ENCODE measurements at regions not wholly inside any gene's neighbourhood (a gene's known extent, or its start where the extent isn't known, plus 50 kb on each side); places are given as distances from the start of the nearest gene placed in this dataset.

DNA sequence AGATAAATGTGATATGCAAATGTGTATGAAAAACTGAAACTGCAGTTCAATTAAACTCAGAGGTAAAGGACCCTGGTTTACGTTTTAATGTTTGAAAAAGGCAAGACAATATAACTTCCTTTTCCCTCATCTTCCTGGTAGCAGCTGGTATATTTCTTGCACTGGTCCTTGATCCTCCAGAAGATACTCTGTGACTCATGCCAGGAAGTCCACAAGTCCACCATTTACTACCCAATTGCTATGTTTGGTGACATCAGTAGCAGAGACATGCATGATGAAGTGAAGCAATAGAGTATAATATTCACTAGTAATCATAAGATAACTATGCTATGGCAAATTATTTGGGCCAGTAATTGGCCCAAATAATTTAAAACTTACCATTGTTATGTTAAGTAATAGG lies 774.5 kb upstream of the NEGR1 start (continued):
- TF ChIP-seq, protein P1, sequence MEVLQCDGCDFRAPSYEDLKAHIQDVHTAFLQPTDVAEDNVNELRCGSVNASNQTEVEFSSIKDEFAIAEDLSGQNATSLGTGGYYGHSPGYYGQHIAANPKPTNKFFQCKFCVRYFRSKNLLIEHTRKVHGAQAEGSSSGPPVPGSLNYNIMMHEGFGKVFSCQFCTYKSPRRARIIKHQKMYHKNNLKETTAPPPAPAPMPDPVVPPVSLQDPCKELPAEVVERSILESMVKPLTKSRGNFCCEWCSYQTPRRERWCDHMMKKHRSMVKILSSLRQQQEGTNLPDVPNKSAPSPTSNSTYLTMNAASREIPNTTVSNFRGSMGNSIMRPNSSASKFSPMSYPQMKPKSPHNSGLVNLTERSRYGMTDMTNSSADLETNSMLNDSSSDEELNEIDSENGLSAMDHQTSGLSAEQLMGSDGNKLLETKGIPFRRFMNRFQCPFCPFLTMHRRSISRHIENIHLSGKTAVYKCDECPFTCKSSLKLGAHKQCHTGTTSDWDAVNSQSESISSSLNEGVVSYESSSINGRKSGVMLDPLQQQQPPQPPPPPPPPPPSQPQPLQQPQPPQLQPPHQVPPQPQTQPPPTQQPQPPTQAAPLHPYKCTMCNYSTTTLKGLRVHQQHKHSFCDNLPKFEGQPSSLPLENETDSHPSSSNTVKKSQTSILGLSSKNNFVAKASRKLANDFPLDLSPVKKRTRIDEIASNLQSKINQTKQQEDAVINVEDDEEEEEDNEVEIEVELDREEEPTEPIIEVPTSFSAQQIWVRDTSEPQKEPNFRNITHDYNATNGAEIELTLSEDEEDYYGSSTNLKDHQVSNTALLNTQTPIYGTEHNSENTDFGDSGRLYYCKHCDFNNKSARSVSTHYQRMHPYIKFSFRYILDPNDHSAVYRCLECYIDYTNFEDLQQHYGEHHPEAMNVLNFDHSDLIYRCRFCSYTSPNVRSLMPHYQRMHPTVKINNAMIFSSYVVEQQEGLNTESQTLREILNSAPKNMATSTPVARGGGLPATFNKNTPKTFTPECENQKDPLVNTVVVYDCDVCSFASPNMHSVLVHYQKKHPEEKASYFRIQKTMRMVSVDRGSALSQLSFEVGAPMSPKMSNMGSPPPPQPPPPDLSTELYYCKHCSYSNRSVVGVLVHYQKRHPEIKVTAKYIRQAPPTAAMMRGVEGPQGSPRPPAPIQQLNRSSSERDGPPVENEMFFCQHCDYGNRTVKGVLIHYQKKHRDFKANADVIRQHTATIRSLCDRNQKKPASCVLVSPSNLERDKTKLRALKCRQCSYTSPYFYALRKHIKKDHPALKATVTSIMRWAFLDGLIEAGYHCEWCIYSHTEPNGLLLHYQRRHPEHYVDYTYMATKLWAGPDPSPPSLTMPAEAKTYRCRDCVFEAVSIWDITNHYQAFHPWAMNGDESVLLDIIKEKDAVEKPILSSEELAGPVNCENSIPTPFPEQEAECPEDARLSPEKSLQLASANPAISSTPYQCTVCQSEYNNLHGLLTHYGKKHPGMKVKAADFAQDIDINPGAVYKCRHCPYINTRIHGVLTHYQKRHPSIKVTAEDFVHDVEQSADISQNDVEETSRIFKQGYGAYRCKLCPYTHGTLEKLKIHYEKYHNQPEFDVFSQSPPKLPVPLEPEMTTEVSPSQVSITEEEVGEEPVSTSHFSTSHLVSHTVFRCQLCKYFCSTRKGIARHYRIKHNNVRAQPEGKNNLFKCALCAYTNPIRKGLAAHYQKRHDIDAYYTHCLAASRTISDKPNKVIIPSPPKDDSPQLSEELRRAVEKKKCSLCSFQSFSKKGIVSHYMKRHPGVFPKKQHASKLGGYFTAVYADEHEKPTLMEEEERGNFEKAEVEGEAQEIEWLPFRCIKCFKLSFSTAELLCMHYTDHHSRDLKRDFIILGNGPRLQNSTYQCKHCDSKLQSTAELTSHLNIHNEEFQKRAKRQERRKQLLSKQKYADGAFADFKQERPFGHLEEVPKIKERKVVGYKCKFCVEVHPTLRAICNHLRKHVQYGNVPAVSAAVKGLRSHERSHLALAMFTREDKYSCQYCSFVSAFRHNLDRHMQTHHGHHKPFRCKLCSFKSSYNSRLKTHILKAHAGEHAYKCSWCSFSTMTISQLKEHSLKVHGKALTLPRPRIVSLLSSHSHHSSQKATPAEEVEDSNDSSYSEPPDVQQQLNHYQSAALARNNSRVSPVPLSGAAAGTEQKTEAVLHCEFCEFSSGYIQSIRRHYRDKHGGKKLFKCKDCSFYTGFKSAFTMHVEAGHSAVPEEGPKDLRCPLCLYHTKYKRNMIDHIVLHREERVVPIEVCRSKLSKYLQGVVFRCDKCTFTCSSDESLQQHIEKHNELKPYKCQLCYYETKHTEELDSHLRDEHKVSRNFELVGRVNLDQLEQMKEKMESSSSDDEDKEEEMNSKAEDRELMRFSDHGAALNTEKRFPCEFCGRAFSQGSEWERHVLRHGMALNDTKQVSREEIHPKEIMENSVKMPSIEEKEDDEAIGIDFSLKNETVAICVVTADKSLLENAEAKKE (CRISPR knock-in tag; IDR thresholded peaks at IDR 0.05): no peak
- TF ChIP-seq JUNB (IDR thresholded peaks at IDR 0.05; ENCODE audit: unreplicated experiment): no peak
- no peak for TF ChIP-seq CREB1 (CRISPR knock-in tag; IDR thresholded peaks at IDR 0.05; ENCODE audit: low read depth)
- TF ChIP-seq ZNF331 (CRISPR knock-in tag; IDR thresholded peaks at IDR 0.05; ENCODE audit: low read depth): no peak
- no peak for TF ChIP-seq EZH2 (IDR thresholded peaks at IDR 0.05; ENCODE audit: low read depth, unreplicated experiment)

DNA sequence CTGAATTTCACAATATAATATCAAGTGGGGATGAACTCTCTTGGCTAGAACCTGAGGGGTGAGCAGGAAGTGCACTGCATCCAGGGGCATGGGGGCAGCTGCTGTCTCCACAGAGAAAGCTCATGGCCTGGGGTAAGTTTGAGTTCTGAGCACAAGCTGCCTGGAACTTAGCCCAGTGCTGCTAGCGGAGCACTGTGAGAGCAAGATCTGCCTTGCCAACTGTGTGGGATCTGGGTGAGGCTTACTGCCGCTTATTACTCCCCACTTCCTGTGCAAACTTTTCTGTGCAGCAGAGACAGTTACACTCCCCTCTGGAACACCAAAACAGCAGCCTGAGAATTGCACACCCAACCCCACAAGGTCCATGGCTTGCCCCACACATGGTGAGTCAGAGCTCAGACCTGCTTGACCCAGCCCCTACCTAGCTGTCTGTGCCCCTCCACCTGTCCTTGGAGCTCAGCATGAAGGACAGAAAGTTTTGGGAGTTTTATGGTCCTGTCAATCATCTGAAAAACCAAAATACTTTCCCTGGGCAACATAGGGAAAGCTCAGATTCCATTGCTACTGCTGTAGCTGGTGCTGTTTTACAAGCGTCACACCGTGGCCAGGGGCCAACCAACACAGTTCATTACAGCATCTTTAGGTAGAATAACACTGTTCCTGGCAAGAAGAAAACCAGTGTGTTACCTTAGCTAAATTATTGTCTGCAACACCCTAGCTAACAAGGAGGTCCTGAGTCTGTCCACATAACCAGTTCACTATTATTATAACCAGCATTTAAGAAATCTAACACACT lies 762.1 kb upstream of the NEGR1 start:
- Histone ChIP-seq H3K9me2 (ENCODE audit: insufficient read depth) (peaks cover 12% of the 10 kb centered on the region; the same call in 1 of the 2 replicates), H3F3A (replicated peaks; ENCODE audit: low read depth) (no peaks in the 10 kb centered on the region), H3K4me3 (no peak overlapping the region), H4K20me1 (replicated peaks; ENCODE audit: insufficient read depth) (no peaks in the 10 kb centered on the region), H3K4me2 (no peak overlapping the region), H3K79me2 (replicated peaks; ENCODE audit: insufficient read depth) (no peaks in the 10 kb centered on the region), H3K36me3 (ENCODE audit: insufficient read depth) (no peaks in the 10 kb centered on the region), H3K27me3 (ENCODE audit: insufficient read depth) (no peaks in the 10 kb centered on the region), H3K27ac (ENCODE audit: low read depth) (no peak overlapping the region), H2AFZ (no peak overlapping the region; the same call in 1 of the 2 replicates), H3K4me1 (ENCODE audit: insufficient read depth) (peaks cover 16% of the 10 kb centered on the region; the same call in 1 of the 2 replicates)
- Mint-ChIP-seq H3K9me3 (no peaks in the 10 kb centered on the region; the same call in 2 of the 3 replicates), H3K27me3 (ENCODE audit: insufficient read depth, low read depth, poor library complexity) (peaks cover 2% of the 10 kb centered on the region), H3K27ac (no peak overlapping the region), H3K4me3 (no peak overlapping the region), H3K4me1 (peaks cover 19% of the 10 kb centered on the region; the same call in 2 of the 3 replicates), H3K36me3 (ENCODE audit: low read depth) (no peaks in the 10 kb centered on the region)
- DNase-seq (ENCODE audit: low spot score) (no peak), ATAC-seq (no peak)
- TF ChIP-seq EZH2phosphoT487 (IDR thresholded peaks at IDR 0.05; ENCODE audit: unreplicated experiment): no peak
- TF ChIP-seq POLR2AphosphoS5 (IDR thresholded peaks at IDR 0.05; ENCODE audit: low read depth): no peak
- TF ChIP-seq, protein P2, sequence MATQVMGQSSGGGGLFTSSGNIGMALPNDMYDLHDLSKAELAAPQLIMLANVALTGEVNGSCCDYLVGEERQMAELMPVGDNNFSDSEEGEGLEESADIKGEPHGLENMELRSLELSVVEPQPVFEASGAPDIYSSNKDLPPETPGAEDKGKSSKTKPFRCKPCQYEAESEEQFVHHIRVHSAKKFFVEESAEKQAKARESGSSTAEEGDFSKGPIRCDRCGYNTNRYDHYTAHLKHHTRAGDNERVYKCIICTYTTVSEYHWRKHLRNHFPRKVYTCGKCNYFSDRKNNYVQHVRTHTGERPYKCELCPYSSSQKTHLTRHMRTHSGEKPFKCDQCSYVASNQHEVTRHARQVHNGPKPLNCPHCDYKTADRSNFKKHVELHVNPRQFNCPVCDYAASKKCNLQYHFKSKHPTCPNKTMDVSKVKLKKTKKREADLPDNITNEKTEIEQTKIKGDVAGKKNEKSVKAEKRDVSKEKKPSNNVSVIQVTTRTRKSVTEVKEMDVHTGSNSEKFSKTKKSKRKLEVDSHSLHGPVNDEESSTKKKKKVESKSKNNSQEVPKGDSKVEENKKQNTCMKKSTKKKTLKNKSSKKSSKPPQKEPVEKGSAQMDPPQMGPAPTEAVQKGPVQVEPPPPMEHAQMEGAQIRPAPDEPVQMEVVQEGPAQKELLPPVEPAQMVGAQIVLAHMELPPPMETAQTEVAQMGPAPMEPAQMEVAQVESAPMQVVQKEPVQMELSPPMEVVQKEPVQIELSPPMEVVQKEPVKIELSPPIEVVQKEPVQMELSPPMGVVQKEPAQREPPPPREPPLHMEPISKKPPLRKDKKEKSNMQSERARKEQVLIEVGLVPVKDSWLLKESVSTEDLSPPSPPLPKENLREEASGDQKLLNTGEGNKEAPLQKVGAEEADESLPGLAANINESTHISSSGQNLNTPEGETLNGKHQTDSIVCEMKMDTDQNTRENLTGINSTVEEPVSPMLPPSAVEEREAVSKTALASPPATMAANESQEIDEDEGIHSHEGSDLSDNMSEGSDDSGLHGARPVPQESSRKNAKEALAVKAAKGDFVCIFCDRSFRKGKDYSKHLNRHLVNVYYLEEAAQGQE (IDR thresholded peaks at IDR 0.05; ENCODE audit: unreplicated experiment): no peak
- TF ChIP-seq, protein P3, sequence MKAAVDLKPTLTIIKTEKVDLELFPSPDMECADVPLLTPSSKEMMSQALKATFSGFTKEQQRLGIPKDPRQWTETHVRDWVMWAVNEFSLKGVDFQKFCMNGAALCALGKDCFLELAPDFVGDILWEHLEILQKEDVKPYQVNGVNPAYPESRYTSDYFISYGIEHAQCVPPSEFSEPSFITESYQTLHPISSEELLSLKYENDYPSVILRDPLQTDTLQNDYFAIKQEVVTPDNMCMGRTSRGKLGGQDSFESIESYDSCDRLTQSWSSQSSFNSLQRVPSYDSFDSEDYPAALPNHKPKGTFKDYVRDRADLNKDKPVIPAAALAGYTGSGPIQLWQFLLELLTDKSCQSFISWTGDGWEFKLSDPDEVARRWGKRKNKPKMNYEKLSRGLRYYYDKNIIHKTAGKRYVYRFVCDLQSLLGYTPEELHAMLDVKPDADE (IDR thresholded peaks at IDR 0.05): no peak
- no peak for TF ChIP-seq JUNB (IDR thresholded peaks at IDR 0.05; ENCODE audit: unreplicated experiment)
- no peak for TF ChIP-seq EZH2 (IDR thresholded peaks at IDR 0.05; ENCODE audit: low read depth, unreplicated experiment)
- no peak for TF ChIP-seq ZNF331 (CRISPR knock-in tag; IDR thresholded peaks at IDR 0.05; ENCODE audit: low read depth)
- no peak for TF ChIP-seq NANOG (IDR thresholded peaks at IDR 0.05; ENCODE audit: borderline replicate concordance)
- no peak for TF ChIP-seq CREB1 (CRISPR knock-in tag; IDR thresholded peaks at IDR 0.05; ENCODE audit: low read depth)
- TF ChIP-seq STAT1 (IDR thresholded peaks at IDR 0.05; ENCODE audit: unreplicated experiment): no peak

Measured in GM23338 (cell line).